NB4 (cell line): ENCODE measurements at regions not wholly inside any gene's neighbourhood (a gene's known extent, or its start where the extent isn't known, plus 50 kb on each side); places are given as distances from the start of the nearest gene placed in this dataset.

Source experiments
- POLR2A ChIP-seq: IDR thresholded peaks from 2 replicates; pipeline ENCODE4 v1.6.1; 2011; ENCODE audit warnings: mild to moderate bottlenecking; ENCODE audit not compliant: insufficient read length; ENCODE audit errors: extremely low read depth
- TF ChIP-seq, protein P1 (sequence below): IDR thresholded peaks from one replicate; pipeline ENCODE4 v1.5.1; 2012; ENCODE audit warnings: low read depth, low read length

DNA sequence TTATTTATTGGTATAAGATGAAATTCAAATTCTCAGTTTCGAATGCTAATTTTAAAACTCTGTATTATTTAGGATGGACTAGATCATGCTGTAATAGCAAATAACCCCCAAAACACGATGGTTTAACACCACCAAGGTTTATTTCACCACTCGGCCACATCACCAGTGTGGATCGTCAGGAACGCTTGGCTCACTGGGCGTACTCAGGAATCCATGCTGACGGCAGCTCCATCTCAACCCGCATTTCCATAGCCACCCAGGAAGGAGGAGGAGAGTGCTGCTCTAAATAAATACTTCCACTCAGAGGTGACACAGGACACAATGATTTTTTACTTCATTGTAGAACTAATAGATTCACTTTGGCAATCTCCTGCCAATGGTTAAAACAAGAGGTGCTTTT lies 347.4 kb downstream of the SH3GL2 start:
- TF ChIP-seq, protein P1, sequence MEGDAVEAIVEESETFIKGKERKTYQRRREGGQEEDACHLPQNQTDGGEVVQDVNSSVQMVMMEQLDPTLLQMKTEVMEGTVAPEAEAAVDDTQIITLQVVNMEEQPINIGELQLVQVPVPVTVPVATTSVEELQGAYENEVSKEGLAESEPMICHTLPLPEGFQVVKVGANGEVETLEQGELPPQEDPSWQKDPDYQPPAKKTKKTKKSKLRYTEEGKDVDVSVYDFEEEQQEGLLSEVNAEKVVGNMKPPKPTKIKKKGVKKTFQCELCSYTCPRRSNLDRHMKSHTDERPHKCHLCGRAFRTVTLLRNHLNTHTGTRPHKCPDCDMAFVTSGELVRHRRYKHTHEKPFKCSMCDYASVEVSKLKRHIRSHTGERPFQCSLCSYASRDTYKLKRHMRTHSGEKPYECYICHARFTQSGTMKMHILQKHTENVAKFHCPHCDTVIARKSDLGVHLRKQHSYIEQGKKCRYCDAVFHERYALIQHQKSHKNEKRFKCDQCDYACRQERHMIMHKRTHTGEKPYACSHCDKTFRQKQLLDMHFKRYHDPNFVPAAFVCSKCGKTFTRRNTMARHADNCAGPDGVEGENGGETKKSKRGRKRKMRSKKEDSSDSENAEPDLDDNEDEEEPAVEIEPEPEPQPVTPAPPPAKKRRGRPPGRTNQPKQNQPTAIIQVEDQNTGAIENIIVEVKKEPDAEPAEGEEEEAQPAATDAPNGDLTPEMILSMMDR: no peak
- TF ChIP-seq POLR2A: no peak
